Fibroblast of skin of left quadriceps (primary cell): ENCODE measurements at regions not wholly inside any gene's neighbourhood (a gene's known extent, or its start where the extent isn't known, plus 50 kb on each side); places are given as distances from the start of the nearest gene placed in this dataset.
A peak's percentile ranks its signal among the peaks of the same experiment; 100 is the strongest.

Experiments used
- DNase-seq, 2 experiments: peaks; one replicate each; pipeline ENCODE4 v3.0.0-alpha.2; 2013; ENCODE audit warnings: low read depth in 2 of 2

GRCh38 chr5:114658194-114658593 is 296.3 kb downstream of the KCNN2 start:
- DNase-seq, result peak in 1 of 2 experiments; percentile 10

GRCh38 chr5:114657342-114658130 is 295.7 kb downstream of the KCNN2 start:
- no peak for DNase-seq

DNA sequence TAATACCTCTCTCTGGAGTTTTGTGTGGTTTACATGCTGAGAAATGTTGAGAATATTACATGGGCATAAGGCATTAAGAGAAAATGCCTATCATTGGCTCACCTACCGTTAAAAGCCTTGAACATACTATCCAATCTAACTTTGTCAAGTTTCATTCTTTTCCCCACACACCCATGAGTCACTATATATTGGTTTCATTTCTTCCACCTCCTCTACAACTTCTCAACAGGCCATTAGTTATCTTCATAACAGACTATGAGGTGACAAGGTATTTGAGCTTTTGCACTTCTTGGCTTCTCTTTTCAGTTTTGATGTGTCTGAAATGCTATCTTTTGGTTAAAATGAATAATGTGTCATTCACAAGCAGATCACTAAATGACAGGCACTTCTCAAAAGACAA is 288.0 kb downstream of the KCNN2 start:
- no peak for DNase-seq

DNA sequence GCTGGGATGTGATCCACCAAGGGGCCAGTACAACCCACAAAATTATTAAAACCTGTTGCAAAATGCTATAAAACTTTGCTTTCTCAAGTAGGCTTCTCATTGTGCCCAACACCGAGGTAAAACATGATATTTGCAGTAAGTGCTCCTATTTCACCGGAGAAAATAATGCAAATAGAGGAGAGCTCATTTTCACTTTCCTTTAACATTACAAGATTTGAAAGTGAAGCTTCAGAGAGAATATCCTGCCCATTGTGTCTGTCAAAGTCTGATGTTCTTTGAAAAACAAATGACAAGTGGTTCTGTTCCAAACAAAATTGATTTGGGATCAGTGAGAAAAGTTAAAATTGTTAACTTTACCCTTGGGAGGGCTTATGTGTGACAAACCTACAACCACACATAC is 287.1 kb downstream of the KCNN2 start:
- no peak for DNase-seq

DNA sequence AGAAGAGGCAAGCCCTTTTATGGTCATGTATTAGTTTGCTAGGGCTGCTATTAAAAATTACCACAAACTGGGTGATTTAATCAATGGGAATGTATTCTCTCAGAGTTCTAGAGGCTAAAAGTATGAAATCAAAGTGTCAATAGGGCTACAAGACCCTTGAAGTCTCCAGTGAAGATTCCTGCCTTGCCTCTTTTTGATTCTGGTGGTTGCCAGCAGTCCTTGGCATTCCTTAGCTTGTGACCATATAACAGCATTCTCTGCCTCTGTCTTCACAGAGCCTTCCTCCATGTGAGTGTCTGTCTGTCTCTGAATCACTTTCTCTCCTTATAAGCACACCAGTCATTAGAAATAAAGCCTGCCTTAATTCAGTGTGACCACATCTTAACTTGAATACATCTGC is 282.7 kb downstream of the KCNN2 start:
- no peak for DNase-seq

GRCh38 chr5:114636271-114636670 is 274.4 kb downstream of the KCNN2 start:
- DNase-seq, result no peak

DNA sequence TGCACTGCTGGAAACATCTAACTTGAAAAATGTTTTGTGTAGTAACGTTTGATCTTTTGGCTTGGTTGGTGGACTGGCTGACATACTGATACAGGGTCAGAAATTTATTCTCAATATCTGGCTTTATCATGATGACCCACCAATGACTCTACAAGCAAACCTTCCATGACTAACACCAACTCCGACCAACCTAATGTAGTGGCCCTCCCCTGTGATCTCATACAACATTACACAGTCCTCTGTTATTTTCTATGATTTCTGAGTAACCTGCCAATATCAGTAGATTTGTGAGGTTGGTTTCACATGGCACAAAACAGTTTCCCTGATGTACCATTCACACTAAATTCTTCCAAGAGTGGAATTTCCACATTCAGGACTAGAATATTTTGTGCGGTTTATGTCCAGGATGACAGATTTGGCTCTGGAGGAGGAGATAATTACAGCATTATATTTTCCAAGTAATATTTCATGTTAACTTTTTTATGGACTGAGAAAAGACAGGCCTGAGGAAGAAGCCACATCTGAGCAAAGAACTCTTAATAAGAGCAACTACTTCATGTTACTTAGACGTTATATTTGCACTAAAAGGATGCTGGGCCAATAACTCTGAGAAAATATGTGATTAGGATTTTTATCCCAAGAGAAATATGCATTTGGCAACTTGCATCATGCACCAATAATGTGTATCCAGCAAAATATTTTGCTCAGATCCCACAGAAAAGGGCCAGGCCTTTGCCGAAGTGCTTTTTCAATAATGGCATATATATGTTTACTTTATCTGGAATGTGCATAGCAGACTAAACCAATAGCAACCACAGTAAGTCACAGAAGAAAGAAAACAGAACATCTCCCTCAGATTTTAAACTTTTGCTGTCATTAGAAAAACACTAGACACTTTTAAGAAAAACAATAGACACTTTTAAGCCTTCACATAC is 273.4 kb downstream of the KCNN2 start:
- DNase-seq, result peak in 1 of 2 experiments; percentile 5

DNA sequence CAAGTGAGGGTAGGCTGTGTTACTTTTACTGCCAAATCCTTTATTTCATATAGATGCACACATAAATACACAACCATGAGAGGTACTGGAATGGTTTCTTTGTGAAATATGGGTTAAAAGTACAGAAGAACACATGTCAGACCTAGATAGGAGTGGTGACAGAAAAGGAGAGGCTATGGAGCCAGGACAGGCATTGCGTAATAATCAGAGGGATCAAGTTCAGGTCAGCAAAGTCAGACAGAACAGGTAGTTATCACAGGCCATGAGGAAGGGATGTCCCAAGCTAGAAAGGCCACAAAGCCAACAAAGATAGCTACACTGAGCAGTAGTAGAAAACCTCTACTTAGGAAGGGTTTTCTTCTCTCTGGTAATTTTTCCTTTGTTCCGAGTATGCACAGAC is 272.6 kb downstream of the KCNN2 start:
- DNase-seq, result no peak

DNA sequence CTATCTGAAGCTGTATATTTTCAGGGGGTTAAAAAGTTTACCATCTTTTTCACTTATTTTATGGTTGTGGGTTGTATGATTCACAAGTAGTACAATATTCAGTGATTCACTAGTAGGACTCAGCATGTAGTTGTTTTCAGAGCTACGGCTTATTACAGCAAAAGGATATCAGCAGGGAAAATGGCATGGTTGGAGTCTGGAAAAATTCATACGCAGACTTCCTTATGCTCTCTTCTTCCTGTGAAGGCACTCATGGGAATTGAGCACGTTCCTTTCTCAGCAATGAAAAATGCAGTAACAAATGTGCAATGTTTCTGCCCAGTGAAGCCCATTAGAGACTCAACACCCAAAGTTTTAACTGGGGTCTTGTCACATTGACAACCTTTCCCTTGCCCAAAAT is 250.5 kb downstream of the KCNN2 start:
- DNase-seq, result peak in 1 of 2 experiments; percentile 2

- no peak for DNase-seq
These were observed 219.3 kb downstream of the KCNN2 start for GRCh38 chr5:114581136-114581535.

DNA sequence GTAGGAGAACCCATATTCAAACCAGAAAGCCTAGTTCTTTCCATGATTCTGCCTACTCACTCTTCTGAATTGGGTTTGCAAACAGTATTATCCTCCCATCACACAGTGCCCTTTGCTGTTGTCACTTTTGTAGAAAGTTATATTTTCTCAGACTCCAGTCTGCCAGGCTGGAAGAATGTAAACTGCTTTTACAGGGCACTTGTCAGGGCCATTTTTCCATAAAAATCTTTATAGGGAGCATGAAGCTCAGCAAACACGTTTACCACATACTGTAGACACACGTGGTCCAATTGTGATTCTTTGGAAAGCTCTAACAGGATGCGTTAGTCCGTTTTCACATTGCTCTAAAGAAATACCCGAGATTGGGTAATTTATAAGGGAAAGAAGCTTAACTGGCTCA is 204.0 kb downstream of the KCNN2 start:
- DNase-seq, result no peak

DNA sequence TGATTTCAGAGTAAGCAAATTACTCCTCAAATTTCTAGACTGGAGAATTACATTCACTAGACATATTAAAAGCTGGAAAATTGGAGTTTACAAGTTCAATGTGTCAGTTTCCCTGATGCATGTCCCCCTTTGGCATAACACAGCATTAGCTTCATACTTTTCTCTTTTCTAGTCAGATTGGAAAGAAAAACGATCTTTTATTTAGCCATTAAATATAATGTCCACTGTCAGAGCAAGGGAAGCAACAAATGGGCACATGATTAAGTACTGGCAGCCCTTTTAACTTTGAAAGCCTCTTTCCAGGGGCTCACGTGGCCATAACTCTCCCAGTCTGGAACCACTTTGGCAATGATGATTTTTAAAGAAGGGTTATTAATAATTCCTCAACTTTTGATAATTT is 203.3 kb downstream of the KCNN2 start:
- DNase-seq, result no peak

- DNase-seq, result no peak
These were observed 199.5 kb downstream of the KCNN2 start for GRCh38 chr5:114561415-114561814.
